ENCODE measurements at regions not wholly inside any gene's neighbourhood (a gene's known extent, or its start where the extent isn't known, plus 50 kb on each side); places are given as distances from the start of the nearest gene placed in this dataset.
"Not testable (repeated sequence)": the region's sequence is repeated elsewhere in the genome, so short reads cannot be mapped to it uniquely, and the experiment has no call there.

GRCh38 chr2:6143812-6144211 is 451.6 kb downstream of the SOX11 start:
- no peaks in the 10 kb centered on the region for H3K4me1 ChIP-seq
- DNase-seq = no peak
- intact Hi-C loops (cut with DNase I) = no loop called here
- H3K27ac ChIP-seq = no peak overlapping the region
- no peak overlapping the region for H3K9ac ChIP-seq (ENCODE audit: low read depth in 2 of 2, low read length in 2 of 2)
- no peaks in the 10 kb centered on the region for H3K27me3 ChIP-seq
- H3K9me3 ChIP-seq = no peaks in the 10 kb centered on the region
- H3K36me3 ChIP-seq = no peaks in the 10 kb centered on the region
- TF ChIP-seq, protein P1, sequence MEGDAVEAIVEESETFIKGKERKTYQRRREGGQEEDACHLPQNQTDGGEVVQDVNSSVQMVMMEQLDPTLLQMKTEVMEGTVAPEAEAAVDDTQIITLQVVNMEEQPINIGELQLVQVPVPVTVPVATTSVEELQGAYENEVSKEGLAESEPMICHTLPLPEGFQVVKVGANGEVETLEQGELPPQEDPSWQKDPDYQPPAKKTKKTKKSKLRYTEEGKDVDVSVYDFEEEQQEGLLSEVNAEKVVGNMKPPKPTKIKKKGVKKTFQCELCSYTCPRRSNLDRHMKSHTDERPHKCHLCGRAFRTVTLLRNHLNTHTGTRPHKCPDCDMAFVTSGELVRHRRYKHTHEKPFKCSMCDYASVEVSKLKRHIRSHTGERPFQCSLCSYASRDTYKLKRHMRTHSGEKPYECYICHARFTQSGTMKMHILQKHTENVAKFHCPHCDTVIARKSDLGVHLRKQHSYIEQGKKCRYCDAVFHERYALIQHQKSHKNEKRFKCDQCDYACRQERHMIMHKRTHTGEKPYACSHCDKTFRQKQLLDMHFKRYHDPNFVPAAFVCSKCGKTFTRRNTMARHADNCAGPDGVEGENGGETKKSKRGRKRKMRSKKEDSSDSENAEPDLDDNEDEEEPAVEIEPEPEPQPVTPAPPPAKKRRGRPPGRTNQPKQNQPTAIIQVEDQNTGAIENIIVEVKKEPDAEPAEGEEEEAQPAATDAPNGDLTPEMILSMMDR (IDR thresholded peaks at IDR 0.05) = no peak
- H3K4me3 ChIP-seq = no peak overlapping the region

- DNase-seq; H3K27me3 ChIP-seq; intact Hi-C loops (cut with DNase I); H3K27ac ChIP-seq; H3K36me3 ChIP-seq; H3K4me3 ChIP-seq; H3K9me3 ChIP-seq; H3K4me1 ChIP-seq; H3K9ac ChIP-seq (ENCODE audit: low read depth in 2 of 2, low read length in 2 of 2): not testable (repeated sequence)
Observed at GRCh38 chr2:6147215-6147614, 455.0 kb downstream of the SOX11 start.

GRCh38 chr2:6148882-6149281 is 456.7 kb downstream of the SOX11 start:
- Histone ChIP-seq H3K4me3 (no peak overlapping the region), H3K27ac (no peak overlapping the region), H3K27me3 (no peaks in the 10 kb centered on the region), H3K36me3 (no peaks in the 10 kb centered on the region), H3K4me1 (no peaks in the 10 kb centered on the region), H3K9me3 (no peaks in the 10 kb centered on the region), H3K9ac (ENCODE audit: low read depth in 2 of 2, low read length in 2 of 2) (no peak overlapping the region)
- intact Hi-C loops (cut with DNase I) = no loop called here
- TF ChIP-seq, protein P1 (IDR thresholded peaks at IDR 0.05) = no peak
- DNase-seq = no peak

DNA sequence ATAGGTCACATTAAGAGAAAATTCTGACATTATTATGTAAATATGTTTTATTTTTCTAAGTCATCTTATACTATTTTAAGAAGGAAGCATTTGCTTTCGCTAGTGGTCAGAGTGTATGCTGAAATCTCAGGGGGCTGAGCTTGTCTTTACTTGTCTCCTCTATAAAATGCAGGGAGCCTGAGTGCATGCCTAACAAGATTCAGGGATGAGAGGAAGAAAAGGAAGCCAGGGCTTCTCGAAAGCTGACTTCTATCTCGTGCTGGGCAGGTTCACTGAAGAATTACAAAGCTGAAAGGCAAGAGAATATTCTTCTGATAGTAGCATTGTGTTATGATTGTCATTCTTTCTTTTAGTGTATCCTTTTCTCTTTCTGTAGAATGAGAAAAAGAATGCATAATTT is 467.4 kb downstream of the SOX11 start:
- no peak overlapping the region for H3K9ac ChIP-seq (ENCODE audit: low read depth in 2 of 2, low read length in 2 of 2)
- no peaks in the 10 kb centered on the region for H3K36me3 ChIP-seq
- no peaks in the 10 kb centered on the region for H3K27me3 ChIP-seq
- no peak overlapping the region for H3K27ac ChIP-seq
- H3K4me1 ChIP-seq = no peaks in the 10 kb centered on the region
- no peak overlapping the region for H3K4me3 ChIP-seq
- H3K9me3 ChIP-seq = no peaks in the 10 kb centered on the region
- TF ChIP-seq, protein P1 (IDR thresholded peaks at IDR 0.05) = no peak
- DNase-seq = no peak
- intact Hi-C loops (cut with DNase I) = no loop called here

DNA sequence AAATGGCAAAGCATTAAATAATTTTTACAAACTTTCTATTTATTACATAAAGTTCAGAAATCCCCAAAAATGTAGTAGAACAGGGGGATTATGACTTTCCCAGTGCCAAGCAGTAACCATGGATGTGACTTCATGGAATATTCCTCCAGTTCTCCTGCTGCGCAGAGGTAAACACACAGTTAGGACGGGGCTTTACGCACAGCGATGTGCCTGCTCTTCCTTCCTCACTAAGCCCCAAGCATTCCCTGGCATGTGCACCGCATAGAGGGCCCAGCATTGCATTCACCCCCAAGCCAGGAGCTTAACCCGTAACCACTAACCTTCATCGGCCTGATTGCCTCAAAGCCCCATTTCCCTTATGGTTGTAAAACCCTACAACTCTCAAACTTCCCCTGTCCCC is 471.7 kb downstream of the SOX11 start:
- Histone ChIP-seq H3K36me3 (no peaks in the 10 kb centered on the region), H3K27me3 (no peaks in the 10 kb centered on the region), H3K9ac (ENCODE audit: low read depth in 2 of 2, low read length in 2 of 2) (no peak overlapping the region), H3K4me1 (no peaks in the 10 kb centered on the region), H3K4me3 (no peak overlapping the region), H3K27ac (no peak overlapping the region), H3K9me3 (no peaks in the 10 kb centered on the region)
- TF ChIP-seq, protein P1 (IDR thresholded peaks at IDR 0.05) = no peak
- intact Hi-C loops (cut with DNase I) = no loop called here
- DNase-seq = no peak

DNA sequence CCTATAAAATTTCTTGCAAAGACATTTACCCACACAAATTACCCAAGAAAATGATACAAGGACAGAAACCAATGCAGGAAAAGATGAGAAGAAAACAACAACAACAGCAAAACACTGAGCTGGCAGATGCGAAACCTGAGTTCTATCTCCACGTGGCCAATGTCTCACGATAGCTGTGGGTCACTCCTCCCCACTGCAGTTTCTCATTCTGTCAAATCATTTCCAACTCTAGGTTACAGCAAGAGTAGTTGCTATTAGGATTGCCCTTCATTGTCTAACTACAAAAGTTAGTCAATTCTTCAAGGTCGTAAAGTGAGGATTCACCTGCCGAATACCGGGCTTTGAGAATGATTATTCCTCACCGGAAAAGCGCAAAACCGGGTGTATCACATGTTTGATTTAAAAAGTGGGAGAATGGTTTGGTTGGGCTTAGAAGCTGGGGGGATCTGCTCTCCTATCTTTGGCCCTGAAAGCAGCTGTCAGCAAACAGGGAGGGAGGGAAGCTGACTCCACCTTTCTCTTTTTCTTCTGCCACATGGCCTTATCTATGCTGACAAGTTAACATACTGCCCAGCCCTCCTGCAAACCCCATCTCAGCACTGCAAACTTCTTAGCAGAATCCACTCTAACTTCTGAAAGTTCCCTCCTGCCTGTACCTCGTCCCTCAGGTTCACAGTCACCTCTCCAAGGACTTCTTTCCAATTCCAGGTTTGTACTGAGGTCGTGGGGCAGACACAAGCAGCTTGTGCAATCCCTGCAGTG is 473.0 kb downstream of the SOX11 start:
- no peaks in the 10 kb centered on the region for H3K27me3 ChIP-seq
- no peaks in the 10 kb centered on the region for H3K9me3 ChIP-seq
- H3K4me1 ChIP-seq = no peaks in the 10 kb centered on the region
- H3K27ac ChIP-seq = no peak overlapping the region
- H3K9ac ChIP-seq (ENCODE audit: low read depth in 2 of 2, low read length in 2 of 2) = no peak overlapping the region
- no peak for DNase-seq
- no peak overlapping the region for H3K4me3 ChIP-seq
- TF ChIP-seq, protein P1 (IDR thresholded peaks at IDR 0.05) = no peak
- intact Hi-C loops (cut with DNase I) = no loop called here
- H3K36me3 ChIP-seq = no peaks in the 10 kb centered on the region
